ENCODE measurements at regions not wholly inside any gene's neighbourhood (a gene's known extent, or its start where the extent isn't known, plus 50 kb on each side); places are given as distances from the start of the nearest gene placed in this dataset.

- TF ChIP-seq JUN (IDR thresholded peaks at IDR 0.05) (peak; percentile 87 to 93), TP53 (CRISPR knock-in tag; IDR thresholded peaks at IDR 0.05) (no peak), KDM5A (IDR thresholded peaks at IDR 0.05) (no peak), CBX2 (IDR thresholded peaks at IDR 0.05; ENCODE audit: borderline replicate concordance, low read depth) (no peak), NFE2L2 (conservative IDR thresholded peaks at IDR 0.05; ENCODE audit: low read length) (no peak), MAFK (IDR thresholded peaks at IDR 0.05; ENCODE audit: partially characterized antibody) (peak; percentile 31), POLR2AphosphoS2 (conservative IDR thresholded peaks at IDR 0.05; ENCODE audit: low read length) (no peak), HES2 (IDR thresholded peaks at IDR 0.05) (no peak), HOXB5 (CRISPR knock-in tag; IDR thresholded peaks at IDR 0.05) (no peak)
- TF ChIP-seq, protein P1, sequence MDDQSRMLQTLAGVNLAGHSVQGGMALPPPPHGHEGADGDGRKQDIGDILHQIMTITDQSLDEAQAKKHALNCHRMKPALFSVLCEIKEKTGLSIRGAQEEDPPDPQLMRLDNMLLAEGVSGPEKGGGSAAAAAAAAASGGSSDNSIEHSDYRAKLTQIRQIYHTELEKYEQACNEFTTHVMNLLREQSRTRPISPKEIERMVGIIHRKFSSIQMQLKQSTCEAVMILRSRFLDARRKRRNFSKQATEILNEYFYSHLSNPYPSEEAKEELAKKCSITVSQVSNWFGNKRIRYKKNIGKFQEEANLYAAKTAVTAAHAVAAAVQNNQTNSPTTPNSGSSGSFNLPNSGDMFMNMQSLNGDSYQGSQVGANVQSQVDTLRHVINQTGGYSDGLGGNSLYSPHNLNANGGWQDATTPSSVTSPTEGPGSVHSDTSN (IDR thresholded peaks at IDR 0.05), result peak; percentile 58; the same call in 1 of the 2 replicates
Observed at GRCh38 chr14:53613404-53614253, 343.0 kb downstream of the BMP4 start (continued).

GRCh38 chr14:53610947-53611346 is 345.7 kb downstream of the BMP4 start:
- Histone ChIP-seq H3K4me1 (peaks cover 40% of the 10 kb centered on the region), H3K27ac (peak overlapping the region in 1 of 2 experiments; percentile 79; a peak in 2 of 6 replicates), H3K4me3 (no peak overlapping the region), H3K9me3 (peaks cover 2% of the 10 kb centered on the region; the same call in 2 of the 3 replicates), H3K4me2 (no peak overlapping the region)
- ATAC-seq (no peak), FAIRE-seq (no peak), DNase-seq (ENCODE audit: low read depth in 1 of 2, low spot score in 1 of 2) (no peak)
- POLR2A ChIA-PET, result no interaction called here
- CTCF ChIA-PET, result interaction anchor here (0.7 to 1.8 kb wide), 3 partner anchors 9 to 737 kb away, joined by 3 to 4 read pairs (median 3); no protein-coding TSS in a partner anchor
- no peak for TF ChIP-seq SREBF2 (IDR thresholded peaks at IDR 0.05)
- no peak for TF ChIP-seq HOXA7 (CRISPR knock-in tag; IDR thresholded peaks at IDR 0.05)

DNA sequence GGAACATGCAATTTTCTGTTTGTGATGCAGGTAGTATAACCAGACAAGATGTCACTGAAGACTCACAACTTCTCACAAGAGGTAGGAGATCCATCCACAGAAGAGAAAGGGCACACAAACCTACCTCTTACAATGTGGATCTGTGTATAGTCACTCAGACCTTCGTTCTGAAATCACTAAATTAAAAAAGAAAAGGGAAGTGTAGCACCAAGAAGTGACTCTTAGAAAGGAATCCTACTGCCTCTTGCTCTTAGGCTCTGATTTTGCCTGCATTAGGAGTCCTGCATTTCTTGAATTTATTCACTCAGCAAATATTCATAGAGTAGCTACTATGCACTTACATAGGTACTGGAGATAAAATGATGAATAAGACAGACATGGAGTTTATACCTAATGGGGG is 347.6 kb downstream of the BMP4 start:
- FAIRE-seq (no peak), ATAC-seq (no peak), DNase-seq (ENCODE audit: low read depth in 1 of 2, low spot score in 1 of 2) (no peak)
- Histone ChIP-seq H3K4me3 (no peak overlapping the region), H3K4me2 (peak overlapping the region; percentile 66), H3K27ac (peak overlapping the region; percentile 55 to 61), H3K9me3 (no peaks in the 10 kb centered on the region), H3K4me1 (peaks cover 24% of the 10 kb centered on the region)
- POLR2A ChIA-PET, result no interaction called here
- WGBS (ENCODE audit: missing lambda C conversion rate), result 46% methylated on average over 1 of the region's 1 CpG
- CTCF ChIA-PET, result no interaction called here
- TF ChIP-seq HDAC2 (IDR thresholded peaks at IDR 0.05) (no peak), MYC (IDR thresholded peaks at IDR 0.05; ENCODE audit: borderline replicate concordance, low read length) (no peak), PHF8 (IDR thresholded peaks at IDR 0.05; ENCODE audit: borderline replicate concordance, low read depth) (no peak), CBX2 (IDR thresholded peaks at IDR 0.05; ENCODE audit: borderline replicate concordance, low read depth) (no peak), ZC3H11A (IDR thresholded peaks at IDR 0.05) (no peak), TP53 (CRISPR knock-in tag; IDR thresholded peaks at IDR 0.05) (no peak), NR3C1 (IDR thresholded peaks at IDR 0.05) (no peak), HEYL (CRISPR knock-in tag; IDR thresholded peaks at IDR 0.05) (no peak), RAD21 (conservative IDR thresholded peaks at IDR 0.05 in 1 of 2, IDR thresholded peaks at IDR 0.05 in 1 of 2) (no peak), BHLHE40 (IDR thresholded peaks at IDR 0.05; ENCODE audit: low read depth, low read length) (no peak), HES2 (IDR thresholded peaks at IDR 0.05) (no peak), ZNF302 (CRISPR knock-in tag; IDR thresholded peaks at IDR 0.05) (no peak), RCOR1 (IDR thresholded peaks at IDR 0.05; ENCODE audit: low read depth, low read length) (no peak), POLR2AphosphoS2 (conservative IDR thresholded peaks at IDR 0.05; ENCODE audit: low read length) (no peak), CHD2 (IDR thresholded peaks at IDR 0.05; ENCODE audit: low read length, partially characterized antibody) (no peak), KDM5A (IDR thresholded peaks at IDR 0.05) (no peak), RNF2 (IDR thresholded peaks at IDR 0.05; ENCODE audit: borderline replicate concordance, low read depth) (no peak), MAFK (IDR thresholded peaks at IDR 0.05; ENCODE audit: partially characterized antibody) (no peak)
- TF ChIP-seq, protein P2, sequence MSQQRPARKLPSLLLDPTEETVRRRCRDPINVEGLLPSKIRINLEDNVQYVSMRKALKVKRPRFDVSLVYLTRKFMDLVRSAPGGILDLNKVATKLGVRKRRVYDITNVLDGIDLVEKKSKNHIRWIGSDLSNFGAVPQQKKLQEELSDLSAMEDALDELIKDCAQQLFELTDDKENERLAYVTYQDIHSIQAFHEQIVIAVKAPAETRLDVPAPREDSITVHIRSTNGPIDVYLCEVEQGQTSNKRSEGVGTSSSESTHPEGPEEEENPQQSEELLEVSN (IDR thresholded peaks at IDR 0.05; ENCODE audit: borderline replicate concordance, low read depth), result no peak
- TF ChIP-seq, protein P3, sequence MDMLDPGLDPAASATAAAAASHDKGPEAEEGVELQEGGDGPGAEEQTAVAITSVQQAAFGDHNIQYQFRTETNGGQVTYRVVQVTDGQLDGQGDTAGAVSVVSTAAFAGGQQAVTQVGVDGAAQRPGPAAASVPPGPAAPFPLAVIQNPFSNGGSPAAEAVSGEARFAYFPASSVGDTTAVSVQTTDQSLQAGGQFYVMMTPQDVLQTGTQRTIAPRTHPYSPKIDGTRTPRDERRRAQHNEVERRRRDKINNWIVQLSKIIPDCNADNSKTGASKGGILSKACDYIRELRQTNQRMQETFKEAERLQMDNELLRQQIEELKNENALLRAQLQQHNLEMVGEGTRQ (IDR thresholded peaks at IDR 0.05), result no peak

Data from A549 (cell line).